ENCODE measurements at regions not wholly inside any gene's neighbourhood (a gene's known extent, or its start where the extent isn't known, plus 50 kb on each side); places are given as distances from the start of the nearest gene placed in this dataset.

GRCh38 chr14:62329427-62329826 lies 567.2 kb downstream of the SNAPC1 start:
- no peaks in the 10 kb centered on the region for H3K9me3 ChIP-seq (ENCODE audit: insufficient read depth, low read length, severe bottlenecking)
- no peaks in the 10 kb centered on the region for H3K27me3 ChIP-seq (ENCODE audit: insufficient read depth, low read length, poor library complexity)
- H3K36me3 ChIP-seq (ENCODE audit: insufficient read depth, low read length): no peaks in the 10 kb centered on the region
- DNase-seq (no peak), ATAC-seq (ENCODE audit: insufficient read depth, low read depth) (no peak)
- no peaks in the 10 kb centered on the region for H4K20me1 ChIP-seq (ENCODE audit: insufficient read depth, low read length)
- H3K4me2 ChIP-seq (ENCODE audit: insufficient read depth, low read length): no peak overlapping the region
- no peaks in the 10 kb centered on the region for H3K79me2 ChIP-seq (ENCODE audit: insufficient read depth, low read length)
- no peak overlapping the region for H2AFZ ChIP-seq (ENCODE audit: low read depth, low read length)
- TF ChIP-seq EZH2 (IDR thresholded peaks at IDR 0.05; ENCODE audit: borderline replicate concordance, low read depth, low read length, severe bottlenecking): no peak
- TF ChIP-seq CTCF (IDR thresholded peaks at IDR 0.05; ENCODE audit: borderline replicate concordance, extremely low read depth, low read length, poor library complexity, severe bottlenecking): no peak
- H3K9ac ChIP-seq (ENCODE audit: low read depth, low read length): no peak overlapping the region
- no peaks in the 10 kb centered on the region for H3K4me1 ChIP-seq (ENCODE audit: insufficient read depth, low read length)
- H3K4me3 ChIP-seq (ENCODE audit: low read depth in 1 of 2, low read length in 2 of 2): no peak overlapping the region
- H3K27ac ChIP-seq (ENCODE audit: low read length): no peak overlapping the region

GRCh38 chr14:62347562-62348011 lies 585.4 kb downstream of the SNAPC1 start:
- ATAC-seq (ENCODE audit: insufficient read depth, low read depth): no peak
- no peak for DNase-seq
- Histone ChIP-seq H3K9ac (ENCODE audit: low read depth, low read length) (no peak overlapping the region), H3K36me3 (ENCODE audit: insufficient read depth, low read length) (no peaks in the 10 kb centered on the region), H3K4me1 (ENCODE audit: insufficient read depth, low read length) (no peaks in the 10 kb centered on the region), H3K79me2 (ENCODE audit: insufficient read depth, low read length) (no peaks in the 10 kb centered on the region), H2AFZ (ENCODE audit: low read depth, low read length) (no peak overlapping the region), H3K4me2 (ENCODE audit: insufficient read depth, low read length) (no peak overlapping the region), H3K27ac (ENCODE audit: low read length) (no peak overlapping the region), H4K20me1 (ENCODE audit: insufficient read depth, low read length) (no peaks in the 10 kb centered on the region), H3K4me3 (ENCODE audit: low read depth in 1 of 2, low read length in 2 of 2) (no peak overlapping the region), H3K27me3 (ENCODE audit: insufficient read depth, low read length, poor library complexity) (no peaks in the 10 kb centered on the region), H3K9me3 (ENCODE audit: insufficient read depth, low read length, severe bottlenecking) (peaks cover 4% of the 10 kb centered on the region)
- TF ChIP-seq CTCF (IDR thresholded peaks at IDR 0.05; ENCODE audit: borderline replicate concordance, extremely low read depth, low read length, poor library complexity, severe bottlenecking) (no peak), EZH2 (IDR thresholded peaks at IDR 0.05; ENCODE audit: borderline replicate concordance, low read depth, low read length, severe bottlenecking) (no peak)

GRCh38 chr14:62357362-62357761 lies 595.1 kb downstream of the SNAPC1 start:
- no peak overlapping the region for H2AFZ ChIP-seq (ENCODE audit: low read depth, low read length)
- ATAC-seq (ENCODE audit: insufficient read depth, low read depth): no peak
- H3K27ac ChIP-seq (ENCODE audit: low read length): no peak overlapping the region
- H3K4me1 ChIP-seq (ENCODE audit: insufficient read depth, low read length): no peaks in the 10 kb centered on the region
- H4K20me1 ChIP-seq (ENCODE audit: insufficient read depth, low read length): no peaks in the 10 kb centered on the region
- no peak overlapping the region for H3K4me2 ChIP-seq (ENCODE audit: insufficient read depth, low read length)
- H3K9ac ChIP-seq (ENCODE audit: low read depth, low read length): no peak overlapping the region
- H3K4me3 ChIP-seq (ENCODE audit: low read depth in 1 of 2, low read length in 2 of 2): no peak overlapping the region
- DNase-seq: no peak
- TF ChIP-seq EZH2 (IDR thresholded peaks at IDR 0.05; ENCODE audit: borderline replicate concordance, low read depth, low read length, severe bottlenecking): no peak
- TF ChIP-seq CTCF (IDR thresholded peaks at IDR 0.05; ENCODE audit: borderline replicate concordance, extremely low read depth, low read length, poor library complexity, severe bottlenecking): no peak
- H3K36me3 ChIP-seq (ENCODE audit: insufficient read depth, low read length): no peaks in the 10 kb centered on the region
- H3K27me3 ChIP-seq (ENCODE audit: insufficient read depth, low read length, poor library complexity): no peaks in the 10 kb centered on the region
- no peaks in the 10 kb centered on the region for H3K79me2 ChIP-seq (ENCODE audit: insufficient read depth, low read length)
- H3K9me3 ChIP-seq (ENCODE audit: insufficient read depth, low read length, severe bottlenecking): peaks cover 7% of the 10 kb centered on the region

GRCh38 chr14:62364161-62364560 lies 601.9 kb downstream of the SNAPC1 start:
- no peak for ATAC-seq (ENCODE audit: insufficient read depth, low read depth)

More at GRCh38 chr14:62364161-62364560, 601.9 kb downstream of the SNAPC1 start:
- Histone ChIP-seq H3K4me1 (ENCODE audit: insufficient read depth, low read length) (no peaks in the 10 kb centered on the region), H4K20me1 (ENCODE audit: insufficient read depth, low read length) (no peaks in the 10 kb centered on the region), H3K9me3 (ENCODE audit: insufficient read depth, low read length, severe bottlenecking) (no peaks in the 10 kb centered on the region), H2AFZ (ENCODE audit: low read depth, low read length) (no peak overlapping the region), H3K4me3 (ENCODE audit: low read depth in 1 of 2, low read length in 2 of 2) (no peak overlapping the region), H3K27me3 (ENCODE audit: insufficient read depth, low read length, poor library complexity) (no peaks in the 10 kb centered on the region), H3K4me2 (ENCODE audit: insufficient read depth, low read length) (no peak overlapping the region), H3K36me3 (ENCODE audit: insufficient read depth, low read length) (no peaks in the 10 kb centered on the region), H3K9ac (ENCODE audit: low read depth, low read length) (no peak overlapping the region), H3K27ac (ENCODE audit: low read length) (no peak overlapping the region), H3K79me2 (ENCODE audit: insufficient read depth, low read length) (no peaks in the 10 kb centered on the region)
- TF ChIP-seq EZH2 (IDR thresholded peaks at IDR 0.05; ENCODE audit: borderline replicate concordance, low read depth, low read length, severe bottlenecking): no peak
- TF ChIP-seq CTCF (IDR thresholded peaks at IDR 0.05; ENCODE audit: borderline replicate concordance, extremely low read depth, low read length, poor library complexity, severe bottlenecking): no peak
- no peak for DNase-seq
